ENCODE measurements at regions not wholly inside any gene's neighbourhood (a gene's known extent, or its start where the extent isn't known, plus 50 kb on each side); places are given as distances from the start of the nearest gene placed in this dataset.

GRCh38 chr12:88273875-88274274 lies 131.8 kb downstream of the TMTC3 start:
- no peak for TF ChIP-seq CTCF (IDR thresholded peaks at IDR 0.05)
- no peak for TF ChIP-seq POLR2A (IDR thresholded peaks at IDR 0.05)
